Muscle layer of duodenum (tissue), 2 donors: ENCODE measurements at regions not wholly inside any gene's neighbourhood (a gene's known extent, or its start where the extent isn't known, plus 50 kb on each side); places are given as distances from the start of the nearest gene placed in this dataset.
"Not testable (repeated sequence)": the region's sequence is repeated elsewhere in the genome, so short reads cannot be mapped to it uniquely, and the experiment has no call there.

ENCODE experiments used
- H3K27ac ChIP-seq: one replicate; pipeline ENCODE4 v1.7.0; 2013; ENCODE audit warnings: mild to moderate bottlenecking, low read length
- H3K27me3 ChIP-seq: one replicate; pipeline ENCODE4 v1.7.0; 2013; ENCODE audit warnings: low read depth, mild to moderate bottlenecking, control low read depth, low read length
- H3K36me3 ChIP-seq, 2 donors: one replicate each; pipeline ENCODE4 v1.7.0; 2013; ENCODE audit warnings: low read length in 2 of 2, control low read depth in 1 of 2, mild to moderate bottlenecking in 1 of 2; ENCODE audit not compliant: insufficient read depth in 2 of 2, control insufficient read depth in 1 of 2
- H3K4me1 ChIP-seq, 2 donors: one replicate each; pipeline ENCODE4 v1.7.0; 2013; ENCODE audit warnings: low read length in 2 of 2, mild to moderate bottlenecking in 2 of 2, control low read depth in 1 of 2, moderate library complexity in 1 of 2; ENCODE audit not compliant: insufficient read depth in 2 of 2, control insufficient read depth in 1 of 2
- H3K4me3 ChIP-seq, 2 donors: one replicate each; pipeline ENCODE4 v1.7.0; 2013; ENCODE audit warnings: low read length in 2 of 2, low read depth in 1 of 2, mild to moderate bottlenecking in 1 of 2
- H3K9me3 ChIP-seq, 2 donors: one replicate each; pipeline ENCODE4 v1.7.0; 2013; ENCODE audit warnings: low read length in 2 of 2, control low read depth in 1 of 2, mild to moderate bottlenecking in 1 of 2; ENCODE audit not compliant: control insufficient read depth in 1 of 2
- donor health status: healthy.

GRCh38 chr7:138374119-138374693, 85.9 kb upstream of the TRIM24 start:
- Histone ChIP-seq H3K4me3 (no peak overlapping the region), H3K36me3 (no peaks in the 10 kb centered on the region), H3K4me1 (no peaks in the 10 kb centered on the region), H3K9me3 (peaks cover 5 to 23% of the 10 kb centered on the region in 2 donors), H3K27ac (no peak overlapping the region), H3K27me3 (no peaks in the 10 kb centered on the region)

- Histone ChIP-seq H3K4me3 (no peak overlapping the region), H3K4me1 (no peaks in the 10 kb centered on the region), H3K9me3 (no peaks in the 10 kb centered on the region), H3K27ac (no peak overlapping the region), H3K36me3 (no peaks in the 10 kb centered on the region), H3K27me3 (no peaks in the 10 kb centered on the region)
These were observed 82.8 kb upstream of the TRIM24 start for GRCh38 chr7:138377306-138377705.

DNA sequence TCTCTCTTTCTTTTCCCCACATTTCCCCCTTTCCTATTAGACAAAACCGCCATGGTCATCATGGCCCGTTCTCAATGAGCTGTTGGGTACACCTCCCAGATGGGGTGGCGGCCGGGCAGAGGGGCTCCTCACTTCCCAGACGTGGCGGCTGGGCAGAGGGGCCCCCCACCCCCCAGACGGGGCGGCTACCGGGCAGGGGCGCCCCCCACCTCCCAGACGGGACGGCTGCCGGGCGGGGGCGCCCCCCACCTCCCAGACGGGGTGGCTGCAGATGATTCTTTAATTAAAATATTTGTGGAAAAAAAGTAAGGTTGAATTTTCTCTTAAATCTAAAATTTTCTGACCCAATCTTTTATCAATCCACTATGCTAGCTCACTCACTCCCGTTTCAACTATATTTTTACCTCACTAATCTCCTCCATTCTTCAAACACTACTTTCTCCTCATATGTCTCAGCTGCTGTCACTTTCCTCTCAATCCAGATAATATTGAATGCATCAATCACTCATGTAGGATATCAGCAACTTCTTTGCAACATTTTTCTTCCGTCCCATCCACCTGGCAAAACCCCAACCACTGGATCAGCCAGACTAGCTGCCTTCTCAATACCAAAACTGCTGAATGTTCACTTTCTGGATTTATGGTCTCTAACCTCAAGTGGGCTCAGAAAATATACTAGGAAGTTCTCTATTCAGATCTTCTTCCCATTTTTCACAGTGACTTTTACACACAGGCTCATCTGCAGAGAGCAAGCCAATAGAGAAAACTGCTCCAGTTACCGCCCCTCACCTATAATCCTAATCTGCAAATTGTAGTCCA, 81.1 kb upstream of the TRIM24 start:
- Histone ChIP-seq H3K4me1 (no peaks in the 10 kb centered on the region), H3K27ac (no peak overlapping the region), H3K36me3 (no peaks in the 10 kb centered on the region), H3K9me3 (no peaks in the 10 kb centered on the region), H3K27me3 (no peaks in the 10 kb centered on the region), H3K4me3 (no peak overlapping the region)

DNA sequence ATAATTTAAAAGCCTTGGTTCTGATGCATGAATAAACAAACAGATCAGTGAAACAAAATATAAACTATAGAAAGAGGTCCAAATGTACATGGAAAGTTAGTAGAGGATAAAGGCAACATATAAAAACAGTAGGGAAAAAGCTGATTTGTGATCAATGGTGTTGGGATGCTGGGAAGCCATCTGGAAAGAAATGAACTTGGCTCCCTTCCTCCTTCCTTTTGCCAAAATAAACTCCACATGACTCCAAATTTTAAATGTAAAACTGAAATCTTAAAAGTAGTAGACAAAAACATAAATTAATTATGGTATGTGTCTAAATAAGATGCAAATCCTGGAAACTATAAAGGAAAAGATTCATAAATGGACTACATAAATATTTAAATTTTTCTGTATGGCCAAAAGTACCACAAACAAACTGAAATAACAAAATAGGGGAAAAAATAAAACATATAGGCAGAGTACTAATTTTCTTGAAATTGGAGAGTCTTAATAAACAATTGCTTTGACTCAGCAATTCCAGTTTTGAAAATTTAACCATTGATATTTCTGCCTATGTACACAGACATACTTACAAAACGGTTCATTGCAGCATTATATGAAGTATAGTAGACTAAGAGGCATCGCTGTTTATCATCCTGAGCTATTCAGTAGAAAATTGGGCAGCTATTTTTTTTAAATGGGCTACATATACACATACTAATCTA, 77.0 kb upstream of the TRIM24 start:
- Histone ChIP-seq H3K27me3 (no peaks in the 10 kb centered on the region), H3K27ac (no peak overlapping the region), H3K36me3 (no peaks in the 10 kb centered on the region), H3K4me3 (no peak overlapping the region), H3K4me1 (no peaks in the 10 kb centered on the region), H3K9me3 (no peaks in the 10 kb centered on the region)

- Histone ChIP-seq H3K4me1 (no peaks in the 10 kb centered on the region), H3K27ac (no peak overlapping the region), H3K27me3 (no peaks in the 10 kb centered on the region), H3K36me3 (no peaks in the 10 kb centered on the region), H3K9me3 (no peaks in the 10 kb centered on the region), H3K4me3 (no peak overlapping the region)
These were observed 73.2 kb upstream of the TRIM24 start for GRCh38 chr7:138386821-138387220.

- no peak overlapping the region for H3K27ac ChIP-seq
- H3K4me3 ChIP-seq: no peak overlapping the region
These were observed 72.1 kb upstream of the TRIM24 start for GRCh38 chr7:138387755-138388475.

GRCh38 chr7:138388673-138389491, 71.2 kb upstream of the TRIM24 start:
- Histone ChIP-seq H3K27ac (no peak overlapping the region), H3K4me1 (no peaks in the 10 kb centered on the region), H3K36me3 (no peaks in the 10 kb centered on the region), H3K9me3 (no peaks in the 10 kb centered on the region), H3K4me3 (no peak overlapping the region), H3K27me3 (no peaks in the 10 kb centered on the region)

More at GRCh38 chr7:138387755-138388475, 72.1 kb upstream of the TRIM24 start:
- Histone ChIP-seq H3K36me3 (no peaks in the 10 kb centered on the region), H3K4me1 (no peaks in the 10 kb centered on the region), H3K27me3 (no peaks in the 10 kb centered on the region), H3K9me3 (no peaks in the 10 kb centered on the region)

- no peaks in the 10 kb centered on the region for H3K27me3 ChIP-seq
- H3K4me3 ChIP-seq: no peak overlapping the region
- no peaks in the 10 kb centered on the region for H3K9me3 ChIP-seq
- H3K36me3 ChIP-seq: no peaks in the 10 kb centered on the region
- H3K27ac ChIP-seq: no peak overlapping the region
- no peaks in the 10 kb centered on the region for H3K4me1 ChIP-seq
These were observed 64.3 kb upstream of the TRIM24 start for GRCh38 chr7:138395763-138396162.

DNA sequence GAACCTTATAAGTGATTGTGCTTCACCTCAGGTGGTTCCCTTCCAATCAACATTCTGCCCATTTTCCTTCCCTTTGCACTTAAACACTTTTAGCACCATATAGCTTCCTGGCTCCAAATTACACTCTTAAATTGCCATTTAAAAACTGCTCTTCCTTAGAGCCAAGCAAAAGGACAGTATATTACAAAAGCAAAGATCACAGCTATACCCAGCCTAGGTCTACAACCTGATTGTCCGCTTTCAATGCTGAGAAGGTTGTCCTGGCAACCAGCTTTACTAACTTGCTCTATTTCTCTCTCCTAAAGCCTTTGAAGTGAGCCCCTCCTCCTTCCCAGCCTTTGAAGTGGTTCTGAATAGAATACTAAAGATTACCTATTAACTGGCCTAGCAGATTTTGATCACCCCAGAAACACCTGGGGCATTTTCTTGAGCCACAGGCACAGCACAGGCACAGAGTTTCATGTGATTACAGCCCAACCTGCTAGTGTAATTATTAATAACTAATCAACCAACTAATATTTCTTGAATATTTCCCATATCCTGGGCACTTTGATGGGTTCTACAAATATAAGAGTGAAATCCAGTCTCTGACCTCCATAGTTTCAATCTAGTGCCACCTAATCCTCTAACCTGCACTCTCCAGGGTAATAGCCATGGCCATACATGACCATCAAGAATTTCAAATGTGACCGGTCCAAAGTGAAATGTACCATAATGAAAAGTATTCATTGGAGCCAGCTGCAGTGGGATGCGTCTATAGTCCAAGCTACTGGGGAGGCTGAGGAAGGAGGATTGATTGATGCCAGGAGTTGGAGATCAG, 63.6 kb upstream of the TRIM24 start:
- Histone ChIP-seq H3K27me3 (no peaks in the 10 kb centered on the region), H3K9me3 (no peaks in the 10 kb centered on the region), H3K4me1 (no peaks in the 10 kb centered on the region), H3K4me3 (no peak overlapping the region), H3K27ac (no peak overlapping the region), H3K36me3 (no peaks in the 10 kb centered on the region)

DNA sequence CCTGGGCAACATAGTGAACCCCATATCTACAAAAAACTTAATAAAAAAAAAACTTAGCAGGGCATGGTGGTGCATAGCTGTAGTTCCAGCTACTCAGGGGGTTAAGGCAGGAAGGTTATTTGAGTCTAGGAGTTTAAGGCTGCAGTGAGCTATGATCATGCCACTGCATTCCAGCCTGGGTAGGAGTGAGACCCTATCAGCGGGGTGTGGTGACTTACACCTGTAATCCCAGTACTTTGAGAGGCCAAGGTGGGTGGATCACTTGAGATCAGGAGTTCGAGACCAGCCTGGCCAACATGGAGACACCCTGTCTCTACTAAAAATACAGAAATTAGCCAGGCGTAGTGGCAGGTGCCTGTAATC, 63.0 kb upstream of the TRIM24 start:
- H3K27me3 ChIP-seq, H3K4me1 ChIP-seq, H3K9me3 ChIP-seq, H3K4me3 ChIP-seq, H3K27ac ChIP-seq, H3K36me3 ChIP-seq: not testable (repeated sequence)
